Skin of body (tissue), 1 donor: ENCODE measurements at regions not wholly inside any gene's neighbourhood (a gene's known extent, or its start where the extent isn't known, plus 50 kb on each side); places are given as distances from the start of the nearest gene placed in this dataset.

Experiments used
- DNase-seq: peaks from one replicate; lab custom pipeline; 2025; lab: John Stamatoyannopoulos, UW

DNA sequence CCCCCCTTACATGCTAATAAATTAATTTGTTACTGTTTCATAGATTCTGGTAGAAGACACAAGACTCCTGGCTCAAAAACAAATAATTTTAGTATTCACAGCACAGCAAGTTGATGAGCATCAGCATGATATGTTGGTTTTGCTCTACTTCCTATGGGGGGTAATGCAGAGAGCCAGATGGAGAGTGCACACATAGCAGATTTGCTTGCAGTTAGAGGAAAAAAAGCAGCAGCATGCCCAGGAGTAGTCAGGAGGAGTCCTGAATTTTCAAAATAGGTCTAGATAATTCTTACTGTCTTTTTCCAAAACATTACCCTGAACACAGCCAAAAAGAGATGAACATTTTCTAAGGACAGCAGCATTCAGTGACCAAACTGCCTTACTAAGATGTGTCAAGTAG, 261.3 kb downstream of the COX7C start:
- no peak for DNase-seq

DNA sequence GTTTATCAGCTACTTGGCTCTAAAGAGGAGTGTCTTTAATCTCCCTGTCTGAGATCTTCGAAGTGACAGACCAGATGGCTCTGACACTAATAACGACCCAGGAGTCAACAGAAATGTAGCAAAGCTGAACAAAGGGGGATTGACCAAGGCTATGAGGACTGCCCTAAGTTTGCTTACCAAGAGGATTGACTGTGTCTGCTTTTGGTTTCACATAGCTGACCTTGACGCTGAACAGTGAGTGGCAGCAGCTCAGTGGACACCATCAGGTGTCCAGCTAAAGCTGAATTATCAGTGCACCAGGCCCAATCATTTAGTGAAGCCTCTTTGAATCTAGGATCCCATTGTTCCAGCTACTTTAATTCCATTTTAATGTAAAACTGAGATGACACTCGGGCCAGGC, 262.6 kb downstream of the COX7C start:
- DNase-seq, result no peak

DNA sequence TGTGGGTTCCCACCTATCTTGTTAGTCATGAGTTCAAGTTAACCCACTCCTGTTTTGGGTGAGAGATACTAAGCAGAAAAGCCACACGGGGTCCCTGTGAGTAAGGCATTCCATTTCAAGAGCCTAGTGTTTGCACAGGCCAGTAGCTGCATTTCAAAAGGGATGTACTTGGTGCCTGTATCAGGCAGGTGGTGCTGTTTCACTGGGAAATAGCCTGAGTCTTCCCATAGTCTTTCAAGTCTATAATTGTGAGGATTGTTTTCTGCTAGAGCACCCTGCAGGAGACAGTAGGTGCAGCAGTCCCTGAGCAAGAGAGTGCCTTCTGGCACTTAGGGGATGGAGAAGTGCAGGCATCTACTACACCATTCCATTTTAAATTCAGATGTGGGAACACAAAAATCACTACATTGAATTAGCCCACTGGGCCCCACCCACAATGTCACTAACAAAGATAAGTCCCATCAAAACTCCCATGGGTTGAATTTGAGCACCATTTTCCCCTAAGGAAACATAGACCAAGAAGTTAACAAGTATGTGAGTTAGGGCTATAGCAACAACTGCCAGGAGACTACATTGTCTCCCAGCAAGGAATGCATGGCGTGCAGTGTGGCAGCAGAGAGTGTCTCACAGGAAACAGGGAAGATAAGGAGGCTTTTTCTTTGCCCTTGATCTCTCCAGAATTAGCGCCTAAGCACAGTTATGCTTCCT, 263.2 kb downstream of the COX7C start:
- DNase-seq, result peak; percentile 41

DNA sequence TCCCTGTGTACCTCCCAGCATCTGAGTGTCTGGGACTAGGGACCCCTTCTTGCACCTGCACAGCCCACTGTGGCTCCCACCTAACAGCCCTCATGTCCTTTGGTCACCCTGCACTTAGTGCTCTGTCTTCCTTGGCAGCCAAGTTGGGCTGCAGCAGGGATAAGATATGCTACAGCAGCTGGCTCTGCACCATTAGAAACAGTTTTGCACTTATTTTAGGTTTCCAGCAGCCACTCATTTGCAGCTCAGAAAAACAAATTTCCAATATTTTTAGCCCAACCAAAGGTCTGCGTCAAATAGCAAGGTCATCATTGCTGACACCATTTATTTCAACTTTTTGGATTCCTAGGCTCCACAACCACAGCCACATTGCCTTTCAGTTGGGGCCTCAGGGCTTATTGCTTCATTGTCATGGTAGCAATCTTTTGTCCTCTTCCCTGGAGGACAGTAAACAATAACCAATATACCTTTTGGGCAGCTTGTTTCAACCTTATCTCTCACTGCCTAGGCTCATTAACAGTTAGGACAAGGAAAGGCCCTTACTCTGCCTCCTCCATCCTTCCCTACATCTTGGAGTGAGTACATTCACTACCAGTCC, 263.9 kb downstream of the COX7C start:
- DNase-seq, result no peak

DNA sequence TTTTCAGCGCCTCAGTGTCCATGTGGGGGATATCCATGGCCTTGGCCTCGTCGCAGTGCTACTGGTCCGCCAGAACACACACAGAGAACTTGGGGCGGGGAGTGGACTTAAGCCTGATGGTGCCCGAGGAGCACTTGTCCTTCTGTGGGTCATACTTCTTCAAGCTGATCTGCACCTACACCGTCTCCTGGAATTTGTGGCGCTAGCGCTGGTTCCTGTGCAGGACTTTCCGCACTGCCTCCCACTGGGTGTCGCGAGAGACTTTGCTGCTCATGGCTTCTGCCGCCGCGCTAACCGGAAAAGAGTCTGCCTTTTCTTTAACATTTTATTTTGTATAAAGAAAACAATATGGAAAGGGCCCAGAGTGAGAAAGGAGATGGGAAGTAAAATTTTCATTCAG, 266.9 kb downstream of the COX7C start:
- no peak for DNase-seq

DNA sequence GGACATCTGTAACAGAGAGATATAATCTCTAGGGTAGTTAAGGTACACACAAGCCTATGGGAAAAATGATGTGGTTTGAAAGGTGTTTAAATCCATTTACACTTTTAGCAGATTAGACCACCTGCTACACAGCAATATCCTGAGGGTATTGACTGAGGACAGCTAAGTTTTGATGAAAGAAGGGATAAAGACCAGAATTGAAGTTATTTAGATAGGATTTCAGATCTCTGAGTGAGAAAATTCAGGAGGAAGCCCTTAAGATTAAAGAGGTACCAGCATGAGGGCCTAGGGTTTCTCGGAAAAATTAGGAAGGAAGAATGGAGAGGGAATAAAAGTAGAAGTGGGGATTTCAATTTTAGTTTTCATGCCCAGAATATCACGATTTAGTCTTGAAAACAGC, 267.3 kb downstream of the COX7C start:
- no peak for DNase-seq

DNA sequence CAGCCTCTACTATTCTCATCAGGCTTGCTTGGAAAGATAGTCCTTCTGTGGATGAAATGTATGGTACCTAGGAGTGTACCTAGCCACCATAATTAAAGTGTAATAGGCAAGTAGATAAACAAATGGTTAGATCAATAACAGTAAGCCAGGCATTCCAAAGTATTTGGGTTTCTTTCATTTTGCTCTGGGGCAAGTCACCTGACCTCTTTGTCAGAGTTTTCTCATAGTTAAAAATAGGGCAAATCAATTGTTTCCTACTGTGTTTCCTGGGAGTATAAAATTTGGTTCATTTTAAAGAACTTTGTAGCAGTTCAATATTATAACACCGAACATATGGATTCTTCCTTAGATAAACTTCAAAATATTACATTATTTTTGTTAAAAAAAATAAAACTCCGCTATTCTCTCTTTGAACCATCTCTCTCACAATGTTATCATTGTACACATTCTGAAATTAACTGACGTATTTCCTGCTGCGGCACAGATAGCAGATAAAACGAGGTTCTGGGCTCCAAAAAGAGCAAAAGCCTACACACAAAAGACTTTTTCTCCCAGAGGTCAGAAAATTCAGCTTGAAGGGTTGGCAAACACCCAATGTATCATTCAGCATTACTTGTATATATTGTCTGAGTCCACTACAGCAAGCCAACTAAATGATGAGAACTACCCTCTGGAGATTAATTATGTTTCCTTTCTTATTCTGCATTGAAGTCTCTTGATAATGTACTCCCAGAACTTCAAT, 267.9 kb downstream of the COX7C start:
- peak; percentile 2 for DNase-seq

DNA sequence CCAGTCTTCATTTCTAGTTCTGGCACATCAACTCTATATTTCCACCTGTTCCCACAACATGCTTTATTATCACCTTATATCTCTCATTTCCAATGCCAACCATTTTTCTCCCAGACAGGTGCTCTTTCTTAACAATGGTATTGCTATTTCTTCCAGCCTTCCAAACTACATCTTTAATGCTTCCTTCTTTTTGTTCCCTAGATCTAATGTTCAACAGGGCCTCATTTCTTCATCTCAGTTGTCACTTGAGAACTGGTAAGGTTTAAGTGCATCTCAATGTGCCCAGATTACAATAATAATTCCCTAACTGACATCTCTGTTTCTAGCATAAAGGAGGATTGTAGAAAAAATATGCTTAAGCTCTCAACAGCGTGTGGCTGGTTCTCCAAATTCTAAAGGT, 272.6 kb downstream of the COX7C start:
- DNase-seq, result no peak

DNA sequence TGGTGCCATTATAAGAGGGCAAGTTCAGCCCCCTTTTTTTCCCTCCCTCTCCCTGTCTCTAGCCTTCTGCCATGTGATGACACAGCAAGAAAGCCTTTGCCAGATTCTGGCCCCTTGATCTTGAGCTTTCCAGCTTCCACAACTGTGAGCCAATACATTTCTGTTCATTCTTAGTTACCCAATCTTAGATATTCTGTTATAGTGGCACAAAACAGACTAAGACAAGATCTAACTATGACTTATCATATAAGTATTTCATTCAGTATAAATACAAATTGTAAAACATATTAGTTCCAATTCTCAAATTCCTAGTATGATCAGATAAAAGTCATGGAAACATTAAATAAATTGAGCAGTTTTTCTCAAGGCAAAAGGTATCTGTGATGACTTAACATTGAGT, 276.3 kb downstream of the COX7C start:
- DNase-seq, result no peak

DNA sequence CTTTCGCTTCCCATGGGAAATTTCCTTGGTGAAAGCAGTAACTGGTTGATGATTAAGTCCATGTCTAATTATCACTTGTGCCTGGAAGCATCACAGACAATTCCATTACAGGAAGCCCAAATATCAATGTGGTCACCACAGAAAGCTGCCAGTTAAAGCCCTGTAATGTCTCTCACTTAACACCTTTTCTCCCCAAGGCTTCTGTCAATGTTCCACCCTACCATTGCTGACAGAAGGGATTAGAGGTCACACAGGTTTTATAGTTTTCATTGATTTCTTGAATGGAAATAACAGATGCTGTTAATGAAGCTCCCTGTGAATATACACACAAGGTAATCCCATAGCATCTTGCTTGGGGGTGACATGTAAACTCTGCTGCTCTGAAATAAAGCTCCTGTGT, 279.2 kb downstream of the COX7C start:
- DNase-seq, result no peak

DNA sequence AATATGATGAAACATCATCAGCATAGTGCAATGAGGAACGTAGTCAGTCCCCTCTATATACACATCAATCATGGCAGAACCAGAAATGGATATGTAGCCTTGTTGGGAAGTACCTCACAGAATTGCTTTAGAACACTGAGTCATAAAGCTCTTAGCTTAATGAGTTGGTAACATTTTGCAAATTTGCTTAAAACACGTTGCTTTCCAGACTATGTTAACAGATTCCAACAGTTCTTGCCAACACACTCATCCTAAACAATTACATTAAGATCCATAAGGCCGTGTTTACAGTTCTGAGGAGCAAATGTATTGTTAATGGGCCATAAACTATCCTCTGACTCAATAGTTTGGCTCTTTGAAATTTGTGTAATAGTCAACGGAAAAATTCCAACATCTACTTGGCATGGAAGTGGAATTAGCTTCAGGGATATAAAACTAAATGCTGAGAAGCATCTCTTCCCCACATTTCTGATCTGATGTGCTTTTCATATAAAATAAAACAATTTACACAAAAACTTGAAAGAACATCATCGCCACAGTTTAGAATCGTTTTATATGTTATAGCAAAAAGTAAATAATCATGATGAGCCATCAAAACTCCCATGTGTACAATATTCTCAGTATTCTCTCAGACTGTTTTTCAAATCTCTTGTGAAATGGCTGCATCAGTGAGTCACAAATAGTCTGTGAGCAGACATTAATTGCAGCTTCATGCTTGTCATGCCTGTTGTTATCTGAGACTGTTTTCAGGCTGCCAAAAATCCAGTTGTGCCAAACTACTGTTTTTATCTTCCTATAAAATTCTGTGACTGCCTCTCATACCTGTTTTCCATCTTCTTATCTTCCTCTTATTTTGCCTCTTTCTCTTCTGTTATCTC, 291.9 kb downstream of the COX7C start:
- peak; percentile 53 for DNase-seq

DNA sequence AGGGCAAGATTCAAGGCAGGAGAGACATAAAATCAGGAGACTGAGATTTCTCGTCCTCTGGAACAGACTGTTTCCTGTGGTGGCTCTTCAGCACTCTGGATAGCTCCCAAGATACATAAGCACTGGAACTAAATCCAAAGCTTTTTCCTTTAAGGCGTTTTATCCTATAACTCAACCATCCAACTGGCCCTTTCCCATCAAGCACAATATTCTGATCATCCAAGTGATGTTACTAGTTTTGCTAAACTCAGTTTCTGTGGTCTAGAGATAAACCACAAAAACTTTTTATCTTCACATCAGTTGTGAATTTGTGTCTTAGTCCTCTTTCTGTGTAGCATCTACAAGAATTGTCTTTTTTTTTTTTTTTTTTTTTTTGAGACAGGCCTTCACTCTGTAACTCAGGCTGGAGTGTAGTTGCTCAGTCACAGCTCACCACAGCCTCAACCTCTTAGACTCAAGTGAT, 299.4 kb downstream of the COX7C start:
- DNase-seq, result no peak

DNA sequence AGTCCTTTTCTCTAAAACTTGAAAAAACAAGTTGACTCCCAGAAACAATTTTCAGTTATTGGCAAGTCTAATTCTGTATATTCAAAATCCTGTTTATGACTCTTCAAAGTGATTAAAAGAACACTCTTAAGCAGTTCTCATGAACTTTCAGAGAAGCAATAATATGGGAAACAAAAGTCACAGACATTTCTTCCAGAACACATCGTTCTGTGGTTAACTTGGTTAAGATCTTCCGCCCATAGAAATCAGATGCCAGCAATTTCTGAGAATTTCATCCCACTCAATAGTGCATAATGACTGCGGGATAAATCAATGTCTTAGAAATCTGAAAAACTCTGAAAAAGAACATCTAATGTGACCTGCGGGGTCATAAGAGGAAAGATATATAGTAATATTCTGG, 300.5 kb downstream of the COX7C start:
- no peak for DNase-seq

DNA sequence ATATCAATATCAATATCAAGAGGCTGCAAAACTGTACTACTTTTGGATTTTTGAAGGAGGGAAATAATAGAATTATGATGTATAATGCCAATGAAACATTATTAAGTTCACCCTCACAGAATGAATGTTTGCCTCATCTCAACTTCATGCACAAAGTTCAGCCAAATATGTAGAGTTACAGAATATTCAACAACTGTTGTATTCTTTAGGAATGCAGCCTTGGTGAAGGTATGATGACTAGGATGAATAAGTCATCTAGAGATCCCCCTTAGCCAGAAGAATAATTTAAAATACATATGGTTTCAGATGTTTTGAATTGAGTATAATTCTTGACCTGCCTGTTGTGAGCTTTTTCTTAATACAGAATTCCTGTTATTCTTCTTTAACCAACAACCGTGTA, 308.3 kb downstream of the COX7C start:
- DNase-seq, result no peak

DNA sequence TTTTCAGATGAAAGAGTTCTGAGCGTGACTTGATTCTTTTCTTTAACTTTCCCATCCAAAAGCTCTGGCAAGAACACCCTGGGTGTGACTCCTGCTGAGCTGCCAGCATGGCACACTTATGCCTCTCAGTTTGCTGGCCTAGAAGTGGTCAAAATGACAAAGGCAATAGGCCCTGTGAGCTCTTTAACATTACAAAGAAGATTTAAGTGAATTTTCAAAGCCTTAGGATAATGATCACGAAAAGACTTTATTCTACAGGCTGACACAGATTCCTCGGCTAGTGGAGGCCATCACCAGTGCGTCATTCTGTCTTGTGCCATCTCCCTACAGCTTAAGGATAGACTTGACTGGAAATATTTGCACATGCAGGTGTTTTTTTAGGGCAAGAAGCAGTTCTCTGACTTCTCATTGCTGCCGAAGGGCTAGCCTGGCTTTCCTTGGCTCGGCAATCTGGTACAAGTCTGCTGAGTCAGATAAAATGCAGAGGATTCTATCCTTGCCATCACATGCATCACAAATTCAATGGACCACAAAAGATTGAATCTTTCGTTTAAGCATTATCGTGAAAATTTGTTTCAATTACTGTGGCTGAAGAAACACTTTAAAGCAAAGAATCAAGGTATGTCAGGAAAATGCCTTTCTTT, 311.5 kb downstream of the COX7C start:
- no peak for DNase-seq

DNA sequence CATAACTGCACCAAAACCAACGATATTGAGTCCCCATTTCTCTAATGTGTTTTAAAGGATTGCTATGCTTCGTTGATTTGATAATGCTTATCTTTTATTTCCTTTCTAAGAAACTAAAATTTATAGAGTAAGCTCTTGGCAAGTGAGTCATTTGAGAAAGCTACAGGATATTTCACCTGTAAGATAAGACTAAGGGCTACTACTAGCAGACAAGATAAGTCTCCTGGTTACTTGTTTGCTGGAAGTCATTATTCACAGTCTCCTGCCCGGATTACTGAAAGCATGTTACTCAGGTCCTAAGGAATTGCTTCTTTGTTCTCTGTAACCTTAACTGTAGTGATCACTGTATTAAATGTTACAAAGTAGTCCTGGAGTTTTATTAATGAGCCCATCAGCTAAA, 315.9 kb upstream of the RASA1 start:
- no peak for DNase-seq

DNA sequence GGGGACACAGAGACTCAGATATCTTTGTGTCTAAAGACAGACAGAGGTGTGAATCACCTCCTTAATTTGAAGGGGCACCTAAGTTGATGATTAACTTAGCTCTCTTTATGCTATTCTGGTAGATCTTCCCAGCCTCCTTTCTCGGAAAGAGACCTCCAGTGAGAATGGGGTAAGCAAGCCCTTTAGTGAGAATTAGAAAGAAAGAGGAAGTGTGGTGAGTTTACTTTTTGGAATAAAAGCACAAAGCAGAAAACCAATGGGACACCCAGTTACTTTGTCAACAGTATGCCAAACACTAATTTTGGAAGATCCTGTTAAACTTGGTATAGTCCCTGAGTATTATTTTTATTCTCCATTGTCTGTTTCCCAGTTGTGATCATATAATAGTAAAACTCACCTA, 302.8 kb upstream of the RASA1 start:
- DNase-seq, result no peak

DNA sequence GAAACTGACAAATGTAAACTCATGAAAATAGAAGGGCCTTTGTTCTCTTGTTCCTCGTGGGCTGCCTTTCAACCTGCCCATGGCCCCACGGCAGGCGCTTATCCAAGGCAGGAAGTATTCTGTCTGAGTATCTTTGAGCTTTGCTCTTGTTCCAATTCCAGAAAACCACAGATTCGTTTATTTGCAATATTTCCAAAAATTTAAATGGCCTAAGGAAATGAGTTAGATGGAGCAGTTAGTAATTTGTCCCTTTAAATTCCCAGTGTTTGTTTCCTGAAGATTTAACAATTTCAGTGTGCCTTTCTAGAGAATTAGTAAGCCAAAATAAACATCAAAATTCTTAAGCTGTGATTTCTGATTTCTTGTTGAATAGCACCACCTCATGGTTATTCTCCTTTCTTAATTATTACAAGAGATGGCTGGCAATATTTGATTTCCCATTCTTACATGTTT, 299.4 kb upstream of the RASA1 start:
- DNase-seq, result peak; percentile 60

DNA sequence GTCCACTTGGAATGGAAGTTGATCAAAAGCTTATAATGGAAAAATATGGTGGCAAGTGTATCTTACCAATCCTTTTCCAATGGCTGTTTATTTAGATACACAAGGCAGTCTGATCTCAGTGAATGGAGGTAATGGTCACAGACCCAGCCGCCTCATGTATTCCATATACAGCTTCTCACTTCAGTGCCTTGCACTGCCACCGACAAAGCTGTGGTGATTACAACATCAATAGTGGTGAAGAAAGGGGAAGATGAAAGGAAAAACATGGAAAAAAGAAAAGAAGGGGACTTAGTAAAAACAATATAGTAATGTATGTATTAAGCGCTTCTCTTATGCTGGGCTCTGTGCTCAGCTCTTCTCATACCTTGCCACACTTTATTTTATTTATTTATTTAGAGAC, 297.3 kb upstream of the RASA1 start:
- no peak for DNase-seq

DNA sequence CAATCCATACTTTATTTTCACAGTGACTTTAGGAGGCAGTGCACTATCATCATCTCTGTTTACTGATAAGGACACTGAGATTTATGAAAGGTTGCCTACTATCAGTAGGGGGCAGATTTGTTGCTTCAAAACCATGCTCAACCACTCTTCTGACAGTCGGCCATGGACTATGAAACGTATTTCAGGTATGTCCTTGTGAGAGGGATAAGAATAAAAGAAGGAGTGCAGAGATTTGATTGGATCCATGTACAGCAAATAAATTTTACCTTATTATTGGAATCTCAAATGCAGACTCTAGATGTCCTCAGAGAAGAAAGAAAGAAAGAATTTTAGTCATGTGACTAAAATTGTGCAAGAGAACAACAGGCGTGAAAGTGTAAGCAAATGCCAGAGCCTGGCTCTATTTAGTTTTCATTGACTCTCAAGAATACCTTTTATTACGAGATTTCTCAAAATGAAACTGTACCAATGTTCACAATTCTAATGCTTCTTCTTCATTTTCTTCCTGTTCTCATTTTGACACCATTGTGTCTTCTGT, 296.6 kb upstream of the RASA1 start:
- DNase-seq, result no peak

DNA sequence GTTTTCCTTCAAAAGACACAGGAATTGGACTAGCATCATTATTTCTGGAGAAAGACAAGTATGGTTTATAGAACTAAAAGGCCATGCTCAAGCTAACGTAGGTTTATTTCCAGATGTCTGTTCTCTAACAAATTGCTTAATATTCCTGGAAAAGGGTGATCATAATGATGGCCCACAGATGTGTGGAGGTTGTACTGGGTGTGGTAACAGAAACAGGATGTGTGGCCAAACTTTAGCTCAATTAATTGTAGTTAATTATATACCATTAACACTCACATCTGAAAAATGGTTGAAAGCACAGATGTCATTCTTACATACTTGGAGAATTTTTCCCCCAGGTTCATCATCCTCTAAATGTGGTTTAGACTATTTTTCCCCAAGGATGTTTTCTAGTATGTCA, 292.7 kb upstream of the RASA1 start:
- DNase-seq, result no peak
